ENCODE measurements at regions not wholly inside any gene's neighbourhood (a gene's known extent, or its start where the extent isn't known, plus 50 kb on each side); places are given as distances from the start of the nearest gene placed in this dataset.
"Not testable (repeated sequence)": the region's sequence is repeated elsewhere in the genome, so short reads cannot be mapped to it uniquely, and the experiment has no call there.

- DNase-seq (ENCODE audit: low spot score) = no peak
These were observed 1180.3 kb downstream of the TYW1 start for GRCh38 chr7:68176974-68177373.

DNA sequence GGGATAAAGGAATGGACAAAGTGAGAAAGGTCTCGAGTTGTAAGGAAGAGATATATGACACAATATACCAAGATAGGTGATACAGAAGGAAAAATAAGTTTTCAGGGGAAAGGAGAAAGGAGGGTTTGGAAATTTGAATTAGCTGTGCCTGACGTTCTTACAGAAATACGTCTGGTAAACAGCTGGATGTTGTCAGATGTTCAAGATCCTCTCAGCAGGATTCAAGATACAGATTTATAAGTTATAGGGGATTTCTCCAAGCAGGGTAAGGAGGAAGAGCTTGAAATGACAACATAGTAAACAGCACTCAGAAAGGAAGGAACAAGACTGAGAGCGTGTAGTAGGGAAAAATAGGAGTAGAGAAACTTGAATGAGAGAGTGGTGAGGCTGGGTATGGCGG lies 1184.1 kb downstream of the TYW1 start:
- no peak for DNase-seq (ENCODE audit: low spot score)

- no peak for DNase-seq (ENCODE audit: low spot score)
These were observed 1186.5 kb downstream of the TYW1 start for GRCh38 chr7:68183176-68183575.

DNA sequence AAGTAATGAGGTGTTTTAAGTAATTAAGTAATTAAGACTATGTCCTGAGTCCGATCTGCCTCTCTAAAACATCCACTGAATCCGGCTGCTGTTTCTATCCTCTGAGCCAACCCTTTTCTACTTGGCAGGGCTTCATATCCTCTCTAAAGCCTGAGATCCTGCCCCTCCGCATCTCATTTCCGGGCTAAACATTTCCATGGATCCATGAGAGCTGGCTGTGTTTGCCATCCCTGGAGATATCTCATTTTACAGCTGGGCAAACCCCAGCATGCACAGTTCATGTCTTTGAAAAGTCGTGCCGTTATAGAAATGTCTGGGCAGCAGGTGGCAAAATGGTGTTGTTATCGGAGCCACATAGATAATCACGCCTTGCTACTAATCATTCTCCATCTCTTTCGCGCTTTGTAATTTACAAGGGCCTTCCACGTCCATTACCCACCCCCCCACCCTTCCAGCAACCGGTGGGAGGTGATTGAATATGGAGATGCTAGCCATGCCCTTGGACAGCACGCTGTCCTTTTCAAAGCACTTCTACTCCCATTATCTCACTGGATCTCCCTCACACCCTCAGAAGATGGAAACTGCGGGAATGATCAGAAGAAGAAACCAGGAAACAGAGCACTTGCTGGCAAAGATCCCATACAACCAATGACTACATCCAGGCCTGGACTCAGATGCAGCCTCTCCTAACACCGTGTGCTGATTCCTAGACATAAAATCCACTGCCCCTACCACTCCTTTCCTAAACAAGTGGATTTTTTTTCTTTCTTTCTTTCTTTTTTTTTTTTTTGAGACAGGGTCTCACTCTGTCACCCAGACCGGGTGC lies 1189.2 kb downstream of the TYW1 start:
- DNase-seq (ENCODE audit: low spot score) = no peak

DNA sequence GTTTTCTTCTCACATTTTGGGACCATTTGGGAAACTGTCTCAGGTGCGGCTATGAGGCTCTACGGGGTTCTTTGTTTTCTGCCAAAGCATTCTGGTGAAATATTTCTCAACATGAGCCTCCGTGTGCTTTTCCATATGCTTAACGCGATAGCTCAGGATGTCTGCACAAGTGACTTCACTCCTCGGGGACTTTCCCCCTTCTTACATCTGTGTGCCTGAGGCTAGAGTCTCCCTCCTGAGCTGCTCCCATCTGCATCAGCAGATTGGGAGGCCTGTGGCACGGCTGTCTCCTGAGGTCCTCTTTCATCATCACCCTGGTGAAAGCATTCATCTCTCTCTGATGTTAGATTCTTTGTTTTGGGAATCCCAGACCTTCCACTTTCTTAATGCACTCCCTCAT lies 1190.9 kb downstream of the TYW1 start:
- no peak for DNase-seq (ENCODE audit: low spot score)

DNA sequence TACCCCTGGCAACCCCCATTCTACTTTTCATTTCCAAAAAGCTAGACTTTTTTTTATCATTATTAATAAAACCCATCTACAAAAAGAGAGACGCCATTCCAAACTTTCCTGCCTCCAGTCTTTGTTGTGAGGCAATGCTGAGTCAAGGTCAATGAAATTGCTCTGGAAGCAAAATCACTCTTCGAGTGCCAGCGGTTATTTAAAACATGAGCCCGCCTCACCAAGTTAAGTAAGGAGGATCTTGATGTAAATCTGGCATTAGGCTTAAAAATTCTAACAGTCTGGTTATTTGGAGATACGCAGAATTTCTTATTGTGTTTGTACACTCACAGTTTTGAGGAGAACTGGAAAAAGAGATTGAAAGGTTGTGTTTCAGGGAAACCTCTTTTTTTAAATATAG lies 1196.3 kb downstream of the TYW1 start:
- DNase-seq (ENCODE audit: low spot score) = no peak

DNA sequence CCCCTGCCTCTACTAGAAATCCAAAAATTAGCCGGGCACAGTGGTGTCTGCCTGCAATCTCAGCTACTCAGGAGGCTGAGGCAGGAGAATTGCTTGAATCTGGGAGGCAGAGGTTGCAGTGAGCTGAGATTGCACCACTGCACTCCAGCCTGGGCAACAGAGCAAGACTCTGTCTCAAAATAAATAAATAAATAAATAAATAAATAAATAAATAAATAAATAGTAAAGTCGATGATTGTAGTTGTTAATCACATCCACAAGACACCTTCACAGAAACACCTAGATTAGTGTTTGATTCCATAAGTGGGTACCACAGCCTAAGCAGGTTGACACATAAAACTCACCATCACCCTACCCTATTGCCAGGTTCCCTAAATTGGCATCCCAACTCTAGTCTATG lies 1199.0 kb downstream of the TYW1 start:
- not testable (repeated sequence) for DNase-seq (ENCODE audit: low spot score)

DNA sequence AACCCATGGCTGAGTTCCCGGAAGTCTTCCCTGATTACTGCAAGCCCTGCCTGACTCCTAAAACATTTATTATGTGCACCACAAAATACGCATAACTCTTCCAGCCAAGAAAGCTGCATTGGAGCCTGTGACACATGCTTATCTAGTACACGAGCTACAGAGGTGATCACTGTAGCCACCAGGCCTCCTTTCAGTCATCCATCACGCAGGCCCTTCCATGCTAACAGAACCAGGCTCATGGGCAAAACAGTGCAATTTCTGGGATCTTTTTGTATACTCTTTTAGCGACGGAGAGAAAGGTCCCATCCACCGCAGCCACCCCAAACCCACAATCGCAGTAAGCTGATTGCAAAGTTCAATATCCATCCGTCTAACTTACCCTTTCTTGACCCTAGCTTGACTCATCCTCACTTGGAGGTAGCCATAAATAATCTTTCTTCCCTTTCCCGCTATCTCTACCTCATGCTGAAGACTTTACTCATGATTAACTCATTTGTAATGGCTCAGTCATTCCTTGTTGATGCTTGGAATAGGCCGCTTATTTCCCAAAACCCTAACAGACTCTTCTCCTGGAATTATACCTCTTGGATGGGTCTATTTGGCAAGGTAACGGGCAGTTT lies 1203.5 kb downstream of the TYW1 start:
- no peak for DNase-seq (ENCODE audit: low spot score)

DNA sequence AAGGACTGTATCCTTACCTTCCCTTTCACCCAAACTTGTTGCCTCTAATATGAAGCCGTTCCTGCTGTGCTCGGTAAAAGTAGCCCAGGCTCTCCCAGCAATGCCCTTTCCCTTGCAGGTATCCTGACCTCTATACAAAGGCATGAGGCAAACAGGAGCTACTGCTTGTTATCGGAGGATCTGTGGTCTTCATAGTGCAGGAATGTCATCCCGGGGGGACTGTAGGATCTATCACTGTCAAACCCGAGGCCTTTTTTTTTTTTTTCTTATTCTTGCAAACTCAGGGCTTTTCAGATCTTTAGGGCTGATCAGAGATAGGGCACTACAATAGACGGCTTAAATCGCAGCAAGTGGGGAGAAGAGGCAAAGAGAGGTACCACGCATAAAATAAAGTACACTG lies 1206.6 kb downstream of the TYW1 start:
- no peak for DNase-seq (ENCODE audit: low spot score)

GRCh38 chr7:68205826-68206225 lies 1209.2 kb downstream of the TYW1 start:
- DNase-seq (ENCODE audit: low spot score) = no peak

GRCh38 chr7:68206946-68207485 lies 1210.4 kb downstream of the TYW1 start:
- no peak for DNase-seq (ENCODE audit: low spot score)

GRCh38 chr7:68207676-68208075 lies 1211.0 kb downstream of the TYW1 start:
- DNase-seq (ENCODE audit: low spot score) = no peak

DNA sequence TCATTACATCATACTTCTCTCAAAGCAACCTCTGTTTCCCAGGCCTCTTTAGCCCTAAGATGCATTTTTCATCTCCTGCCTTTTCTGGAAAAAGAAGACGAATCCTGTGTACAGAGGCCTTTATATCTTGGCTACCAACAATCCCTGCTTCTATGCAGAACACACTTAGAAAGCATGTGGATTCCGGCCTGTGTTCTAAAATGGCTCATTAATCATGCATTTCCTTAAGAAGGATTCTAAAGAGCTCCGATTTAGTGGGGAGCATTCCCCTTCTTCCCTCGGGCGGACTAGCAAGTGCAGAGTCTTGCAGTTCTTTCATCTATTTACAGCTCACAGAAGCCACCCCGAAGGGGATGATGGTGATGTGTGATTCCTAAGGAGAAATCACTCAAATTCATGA lies 1212.9 kb downstream of the TYW1 start:
- no peak for DNase-seq (ENCODE audit: low spot score)

DNA sequence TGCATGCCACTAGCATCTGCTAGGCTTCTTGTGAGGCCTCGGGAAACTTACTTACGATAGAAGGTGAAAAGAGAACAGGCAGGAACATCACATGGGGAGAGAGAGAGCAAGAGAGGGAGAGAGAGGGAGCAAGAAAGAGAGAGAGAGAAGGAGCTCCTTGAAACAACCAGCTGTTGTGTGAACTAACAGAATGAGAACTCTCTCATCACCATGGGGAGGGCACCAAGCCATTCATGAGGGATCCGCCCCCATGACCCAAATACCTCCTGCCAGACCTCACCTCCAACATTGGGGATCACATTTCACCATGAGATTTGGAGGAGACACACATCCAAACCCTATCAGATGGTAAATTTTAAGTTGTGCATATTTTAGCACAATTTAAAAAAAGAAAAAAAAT lies 1217.2 kb downstream of the TYW1 start:
- no peak for DNase-seq (ENCODE audit: low spot score)

DNA sequence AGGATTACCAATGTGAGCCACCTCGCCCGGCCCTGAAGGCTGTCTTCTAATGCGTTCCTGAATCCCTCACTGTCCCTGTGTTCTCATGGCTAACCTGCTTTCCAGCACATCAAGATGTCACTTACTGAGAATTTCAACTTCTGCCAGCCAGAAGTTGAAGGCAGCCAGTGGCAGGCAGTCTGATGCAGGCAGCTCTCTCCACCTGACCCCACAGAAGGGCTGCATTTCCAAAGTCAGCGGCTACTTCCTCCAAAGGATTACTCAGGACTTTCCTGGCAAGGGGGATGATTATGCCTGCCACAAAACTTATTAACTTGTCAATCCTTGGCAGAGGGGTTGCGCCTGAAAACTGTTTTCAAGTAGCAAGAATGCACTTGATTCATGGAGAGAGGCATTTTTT lies 1219.4 kb downstream of the TYW1 start:
- DNase-seq (ENCODE audit: low spot score) = no peak

GRCh38 chr7:68217426-68217825 lies 1220.8 kb downstream of the TYW1 start:
- DNase-seq (ENCODE audit: low spot score) = no peak

- no peak for DNase-seq (ENCODE audit: low spot score)
These were observed 1221.8 kb downstream of the TYW1 start for GRCh38 chr7:68218461-68218860.

DNA sequence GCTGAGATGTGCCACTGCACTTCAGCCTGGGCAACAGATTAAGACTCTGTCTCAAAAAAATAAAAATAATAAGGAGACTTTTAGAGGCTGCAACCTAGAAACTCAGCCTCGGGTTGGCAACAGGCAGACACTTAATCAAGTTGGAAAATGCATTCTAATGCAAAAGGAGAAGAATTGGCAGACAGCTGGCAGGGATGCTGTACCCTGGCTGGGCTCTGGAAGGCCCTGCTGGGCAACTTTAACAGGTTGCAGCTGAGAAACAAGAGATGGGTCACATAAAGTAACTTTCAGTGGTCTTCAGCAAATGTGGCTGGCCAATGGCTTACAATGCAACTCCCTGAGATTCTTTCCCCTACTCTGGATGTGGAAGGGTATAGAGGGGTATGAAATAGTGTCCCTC lies 1225.7 kb downstream of the TYW1 start:
- no peak for DNase-seq (ENCODE audit: low spot score)

GRCh38 chr7:68224041-68224741 lies 1227.6 kb downstream of the TYW1 start:
- DNase-seq (ENCODE audit: low spot score) = no peak

GRCh38 chr7:68231011-68231410 lies 1234.4 kb downstream of the TYW1 start:
- not testable (repeated sequence) for DNase-seq (ENCODE audit: low spot score)

DNA sequence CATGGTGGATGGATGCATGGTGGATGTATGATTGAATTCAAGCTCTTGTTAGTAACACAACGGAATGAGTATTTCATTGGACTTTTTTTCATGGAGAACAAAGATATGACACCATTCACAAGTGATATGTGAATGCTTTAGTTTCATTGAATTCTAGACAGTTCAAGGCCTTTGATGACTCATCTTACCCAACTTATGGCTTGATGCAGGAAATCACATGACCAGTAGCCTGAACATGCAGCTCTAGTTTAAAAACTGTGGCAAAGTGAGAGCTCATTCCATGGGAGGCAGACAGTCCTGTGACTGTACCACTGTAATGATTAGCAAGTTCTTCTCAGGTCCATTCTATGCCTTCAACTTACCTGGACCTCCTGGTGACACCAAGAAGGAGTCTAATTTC lies 1239.3 kb downstream of the TYW1 start:
- DNase-seq (ENCODE audit: low spot score) = no peak

DNA sequence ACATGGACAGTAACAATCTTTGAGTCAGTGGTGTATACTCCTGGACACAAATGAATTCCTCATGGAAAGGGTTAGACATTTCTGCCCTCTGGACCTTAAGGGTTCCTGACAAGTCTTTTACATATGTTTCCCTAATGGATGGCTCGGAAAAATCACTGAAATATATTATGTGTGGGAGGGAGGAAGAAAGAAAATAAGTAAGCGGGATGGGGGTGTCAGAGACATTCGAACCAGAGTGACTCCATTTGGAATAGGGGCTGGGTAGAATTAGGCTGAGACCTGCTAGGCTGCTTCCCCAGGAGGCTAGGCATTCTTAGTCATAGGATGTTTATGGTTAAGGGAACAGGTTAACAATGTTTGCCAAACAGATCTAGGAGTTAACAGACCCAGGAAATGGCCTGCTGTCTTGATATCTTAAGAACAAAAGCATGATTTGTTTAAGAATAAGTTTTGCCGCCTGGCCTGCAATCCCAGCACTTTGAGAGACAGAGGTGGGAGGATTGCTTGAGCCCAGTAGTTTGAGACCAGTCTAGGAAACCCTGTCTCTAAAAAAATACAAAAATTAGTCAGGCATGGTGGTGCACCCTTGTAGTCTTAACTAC lies 1241.7 kb downstream of the TYW1 start:
- DNase-seq (ENCODE audit: low spot score) = no peak

GRCh38 chr7:68243128-68243527 lies 1246.5 kb downstream of the TYW1 start:
- no peak for DNase-seq (ENCODE audit: low spot score)

Data from CD4-positive, alpha-beta T cell treated with Interleukin-2 at 100 ng/mL for 4 hours (primary cell).